ENCODE measurements at regions not wholly inside any gene's neighbourhood (a gene's known extent, or its start where the extent isn't known, plus 50 kb on each side); places are given as distances from the start of the nearest gene placed in this dataset.

DNA sequence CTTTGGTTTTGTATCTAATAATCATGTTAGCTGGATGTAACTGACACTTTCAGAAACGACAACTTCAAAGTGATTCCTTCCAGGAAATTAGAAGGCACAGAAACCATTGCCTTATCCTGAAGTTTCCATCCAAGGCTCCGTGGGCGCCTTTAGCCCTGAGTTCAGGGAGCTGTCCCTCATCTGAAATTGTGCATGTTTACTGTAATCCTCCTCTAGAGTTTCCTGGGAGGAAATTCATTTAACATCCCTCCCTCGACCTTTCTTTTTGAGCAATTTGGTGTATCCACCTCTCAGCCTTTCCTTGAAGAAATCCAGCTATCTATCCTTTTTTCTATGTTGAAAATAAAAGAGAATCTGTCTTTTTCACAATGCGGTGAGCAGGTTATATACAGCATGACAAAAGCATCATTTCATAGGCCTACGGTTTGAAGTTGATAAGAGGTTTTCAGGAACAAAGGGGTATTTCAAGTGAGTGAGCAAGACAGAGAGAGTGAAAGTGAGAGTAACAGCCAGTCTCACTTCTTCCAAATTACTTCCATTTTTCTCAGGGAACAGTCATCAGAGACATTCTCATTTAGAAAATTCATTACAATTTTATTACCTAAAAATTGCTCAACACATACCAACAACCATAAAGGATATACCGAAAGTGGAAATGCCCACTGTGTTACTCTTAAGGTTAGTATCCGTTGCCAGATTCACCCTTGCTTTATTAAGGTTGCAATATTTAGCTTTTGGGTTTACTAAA, 167.3 kb downstream of the MREG start:
- Histone ChIP-seq H3K4me3 (ENCODE audit: low read length) (no peak overlapping the region), H3K4me1 (ENCODE audit: control insufficient read depth in 2 of 2, insufficient read depth in 2 of 2, low read length in 2 of 2) (no peaks in the 10 kb centered on the region), H3K27me3 (ENCODE audit: control insufficient read depth in 2 of 2, insufficient read depth in 2 of 2, low read length in 2 of 2) (no peaks in the 10 kb centered on the region), H3K9me3 (ENCODE audit: control insufficient read depth in 2 of 3, low read length in 3 of 3) (no peaks in the 10 kb centered on the region), H3K27ac (ENCODE audit: low read depth, low read length) (no peak overlapping the region), H3K36me3 (ENCODE audit: control insufficient read depth in 2 of 3, insufficient read depth in 3 of 3, low read length in 3 of 3) (no peaks in the 10 kb centered on the region)
- POLR2A ChIA-PET, result no interaction called here
- Mint-ChIP-seq H3K9me3 (no peaks in the 10 kb centered on the region), H3K4me3 (no peak overlapping the region), H3K36me3 (no peaks in the 10 kb centered on the region), H3K4me1 (peaks cover 0 to 2% (median 0%) of the 10 kb centered on the region in 7 donors), H3K27ac (no peak overlapping the region), H3K27me3 (peaks cover 0 to 10% (median 4%) of the 10 kb centered on the region in 5 donors)
- ATAC-seq (peak; percentile 54), DNase-seq (no peak)
- intact Hi-C loops (cut with micrococcal nuclease), result no loop called here
- CTCF ChIA-PET, result interaction anchor here (0.6 kb wide), 1 partner anchor 27 kb away, joined by 5 read pairs; no protein-coding TSS in a partner anchor

DNA sequence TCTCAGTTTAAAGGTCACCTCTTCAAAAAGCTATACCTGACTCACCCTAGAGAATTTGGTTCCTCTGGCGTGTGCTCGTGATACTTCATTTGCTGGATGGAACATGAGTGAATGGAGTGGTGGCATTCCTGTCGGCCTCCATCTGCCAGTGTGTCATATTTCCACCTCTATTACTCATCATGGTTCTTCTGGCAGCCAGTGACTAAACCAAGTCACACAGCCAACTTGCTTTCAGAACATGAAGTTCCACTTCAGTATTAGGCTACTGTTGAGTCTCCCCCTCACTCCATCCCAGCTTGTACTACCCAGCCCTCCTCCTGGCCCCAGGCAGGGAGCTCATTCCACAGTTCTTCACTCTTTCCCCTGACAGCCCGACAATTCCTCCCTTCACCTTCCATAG, 169.8 kb downstream of the MREG start:
- peaks cover 0 to 2% (median 0%) of the 10 kb centered on the region in 7 donors for H3K4me1 Mint-ChIP-seq
- H3K9me3 ChIP-seq (ENCODE audit: control insufficient read depth in 2 of 3, low read length in 3 of 3), result no peaks in the 10 kb centered on the region
- H3K27ac Mint-ChIP-seq, result no peak overlapping the region
- H3K36me3 ChIP-seq (ENCODE audit: control insufficient read depth in 2 of 3, insufficient read depth in 3 of 3, low read length in 3 of 3), result no peaks in the 10 kb centered on the region
- H3K4me1 ChIP-seq (ENCODE audit: control insufficient read depth in 2 of 2, insufficient read depth in 2 of 2, low read length in 2 of 2), result no peaks in the 10 kb centered on the region
- CTCF ChIA-PET, result no interaction called here
- H3K36me3 Mint-ChIP-seq, result no peaks in the 10 kb centered on the region
- H3K27me3 Mint-ChIP-seq, result peaks cover 0 to 11% (median 4%) of the 10 kb centered on the region in 5 donors
- no peak overlapping the region for H3K4me3 ChIP-seq (ENCODE audit: low read length)
- no peaks in the 10 kb centered on the region for H3K9me3 Mint-ChIP-seq
- DNase-seq (no peak), ATAC-seq (no peak)
- H3K4me3 Mint-ChIP-seq, result no peak overlapping the region
- intact Hi-C loops (cut with micrococcal nuclease), result no loop called here
- H3K27ac ChIP-seq (ENCODE audit: low read depth, low read length), result no peak overlapping the region
- H3K27me3 ChIP-seq (ENCODE audit: control insufficient read depth in 2 of 2, insufficient read depth in 2 of 2, low read length in 2 of 2), result no peaks in the 10 kb centered on the region
- POLR2A ChIA-PET, result interaction anchor here (0.6 kb wide), 1 partner anchor 1114 kb away, joined by 3 read pairs; no protein-coding TSS in a partner anchor

DNA sequence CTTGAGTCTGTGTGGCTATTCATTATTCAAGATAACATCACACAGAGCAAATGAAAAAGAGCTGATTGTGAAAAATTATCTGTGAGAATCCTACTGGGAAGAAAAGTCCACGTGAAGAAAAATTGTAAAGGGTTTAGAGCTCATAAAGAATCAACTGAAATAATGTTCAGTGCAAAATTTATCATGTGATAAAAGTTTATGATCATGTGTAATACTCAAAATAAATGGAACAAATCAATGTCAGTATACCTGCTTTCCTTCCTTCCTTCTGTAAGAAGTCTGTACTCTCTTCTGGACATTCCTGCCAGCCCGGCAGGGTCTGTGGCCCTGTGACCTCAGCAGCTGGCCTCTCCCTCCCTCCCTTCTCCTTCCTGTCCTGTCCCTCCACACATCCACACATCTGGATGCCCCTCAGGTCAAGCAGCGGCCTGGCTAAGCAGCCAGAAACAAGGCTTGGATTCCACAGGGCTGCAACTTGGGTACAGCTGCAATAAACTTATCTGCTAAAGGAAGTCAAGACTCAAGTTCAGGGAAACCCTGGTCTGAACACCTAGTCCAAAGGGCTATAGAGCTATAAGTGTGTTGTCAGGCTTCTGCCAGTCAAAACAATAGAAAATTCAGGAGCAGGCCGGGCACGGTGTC, 172.1 kb downstream of the MREG start:
- H3K4me3 Mint-ChIP-seq, result no peak overlapping the region
- H3K4me1 ChIP-seq (ENCODE audit: control insufficient read depth in 2 of 2, insufficient read depth in 2 of 2, low read length in 2 of 2), result no peaks in the 10 kb centered on the region
- H3K27ac Mint-ChIP-seq, result no peak overlapping the region
- no peaks in the 10 kb centered on the region for H3K9me3 ChIP-seq (ENCODE audit: control insufficient read depth in 2 of 3, low read length in 3 of 3)
- H3K27ac ChIP-seq (ENCODE audit: low read depth, low read length), result no peak overlapping the region
- H3K36me3 ChIP-seq (ENCODE audit: control insufficient read depth in 2 of 3, insufficient read depth in 3 of 3, low read length in 3 of 3), result no peaks in the 10 kb centered on the region
- ChIA-PET POLR2A (no interaction called here), CTCF (interaction anchor here (0.7 to 0.9 kb wide), 2 partner anchors 11 to 23 kb away, joined by 3 read pairs; no protein-coding TSS in a partner anchor)
- H3K27me3 ChIP-seq (ENCODE audit: control insufficient read depth in 2 of 2, insufficient read depth in 2 of 2, low read length in 2 of 2), result no peaks in the 10 kb centered on the region
- no peaks in the 10 kb centered on the region for H3K9me3 Mint-ChIP-seq
- H3K36me3 Mint-ChIP-seq, result no peaks in the 10 kb centered on the region
- ATAC-seq, result no peak
- no peaks in the 10 kb centered on the region for H3K4me1 Mint-ChIP-seq
- DNase-seq, result no peak
- H3K4me3 ChIP-seq (ENCODE audit: low read length), result no peak overlapping the region
- peaks cover 0 to 7% (median 0%) of the 10 kb centered on the region in 5 donors for H3K27me3 Mint-ChIP-seq
- intact Hi-C loops (cut with micrococcal nuclease), result no loop called here

DNA sequence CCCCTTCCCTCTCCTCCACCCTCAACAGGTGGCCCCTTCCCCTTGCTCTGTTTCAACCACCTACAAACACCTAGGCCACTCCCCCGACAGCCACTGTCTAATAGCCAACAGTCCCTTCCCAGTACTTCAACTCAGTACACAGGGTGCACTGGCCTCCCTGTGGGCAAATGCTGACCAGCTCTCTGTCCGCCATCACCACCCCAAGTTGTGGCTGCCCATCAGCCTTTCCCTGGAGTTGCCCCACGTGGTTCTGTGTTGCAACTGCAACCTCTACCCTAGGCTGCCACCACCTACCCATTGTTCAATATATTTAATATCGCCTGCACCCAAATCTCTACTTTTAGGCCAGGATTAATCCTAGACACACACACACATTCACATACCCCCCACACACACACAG, 173.5 kb downstream of the MREG start:
- no peaks in the 10 kb centered on the region for H3K4me1 ChIP-seq (ENCODE audit: control insufficient read depth in 2 of 2, insufficient read depth in 2 of 2, low read length in 2 of 2)
- Mint-ChIP-seq H3K27me3 (peaks cover 0 to 7% (median 0%) of the 10 kb centered on the region in 5 donors), H3K4me1 (no peaks in the 10 kb centered on the region), H3K9me3 (no peaks in the 10 kb centered on the region), H3K4me3 (no peak overlapping the region), H3K36me3 (no peaks in the 10 kb centered on the region), H3K27ac (peak overlapping the region in 1 of 9 donors; percentile 24)
- H3K27ac ChIP-seq (ENCODE audit: low read depth, low read length), result no peak overlapping the region
- ChIA-PET CTCF (no interaction called here), POLR2A (no interaction called here)
- H3K4me3 ChIP-seq (ENCODE audit: low read length), result no peak overlapping the region
- H3K36me3 ChIP-seq (ENCODE audit: control insufficient read depth in 2 of 3, insufficient read depth in 3 of 3, low read length in 3 of 3), result no peaks in the 10 kb centered on the region
- intact Hi-C loops (cut with micrococcal nuclease), result no loop called here
- ATAC-seq, result no peak
- H3K27me3 ChIP-seq (ENCODE audit: control insufficient read depth in 2 of 2, insufficient read depth in 2 of 2, low read length in 2 of 2), result no peaks in the 10 kb centered on the region
- no peak for DNase-seq
- H3K9me3 ChIP-seq (ENCODE audit: control insufficient read depth in 2 of 3, low read length in 3 of 3), result no peaks in the 10 kb centered on the region

DNA sequence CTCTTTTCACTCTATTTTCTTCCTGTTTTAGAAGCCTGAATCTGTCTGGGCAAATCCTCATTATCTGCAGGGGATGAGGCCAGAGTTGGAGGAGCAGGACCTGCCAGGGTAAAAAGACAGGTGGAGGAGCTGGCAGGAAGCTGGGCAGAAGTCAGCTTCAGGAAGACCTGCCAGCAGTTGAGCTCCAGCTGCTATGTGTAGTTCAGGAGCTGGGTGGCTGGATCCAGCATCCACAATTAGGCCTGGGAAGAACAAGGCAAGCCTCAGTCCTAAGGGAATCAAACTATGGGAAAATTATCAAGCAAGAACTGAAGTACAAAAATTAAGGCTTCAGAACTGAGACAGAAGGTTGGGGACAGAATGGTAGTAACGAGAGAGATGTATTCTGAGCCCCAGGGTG, 174.0 kb downstream of the MREG start:
- H3K9me3 ChIP-seq (ENCODE audit: control insufficient read depth in 2 of 3, low read length in 3 of 3), result no peaks in the 10 kb centered on the region
- ChIA-PET CTCF (no interaction called here), POLR2A (no interaction called here)
- peaks cover 0 to 7% (median 0%) of the 10 kb centered on the region in 5 donors for H3K27me3 Mint-ChIP-seq
- no peaks in the 10 kb centered on the region for H3K9me3 Mint-ChIP-seq
- no peaks in the 10 kb centered on the region for H3K27me3 ChIP-seq (ENCODE audit: control insufficient read depth in 2 of 2, insufficient read depth in 2 of 2, low read length in 2 of 2)
- H3K4me1 Mint-ChIP-seq, result no peaks in the 10 kb centered on the region
- intact Hi-C loops (cut with micrococcal nuclease), result no loop called here
- H3K36me3 Mint-ChIP-seq, result no peaks in the 10 kb centered on the region
- H3K4me3 Mint-ChIP-seq, result no peak overlapping the region
- no peak overlapping the region for H3K4me3 ChIP-seq (ENCODE audit: low read length)
- no peak overlapping the region for H3K27ac ChIP-seq (ENCODE audit: low read depth, low read length)
- no peaks in the 10 kb centered on the region for H3K36me3 ChIP-seq (ENCODE audit: control insufficient read depth in 2 of 3, insufficient read depth in 3 of 3, low read length in 3 of 3)
- ATAC-seq (no peak), DNase-seq (no peak)
- H3K27ac Mint-ChIP-seq, result no peak overlapping the region
- no peaks in the 10 kb centered on the region for H3K4me1 ChIP-seq (ENCODE audit: control insufficient read depth in 2 of 2, insufficient read depth in 2 of 2, low read length in 2 of 2)

DNA sequence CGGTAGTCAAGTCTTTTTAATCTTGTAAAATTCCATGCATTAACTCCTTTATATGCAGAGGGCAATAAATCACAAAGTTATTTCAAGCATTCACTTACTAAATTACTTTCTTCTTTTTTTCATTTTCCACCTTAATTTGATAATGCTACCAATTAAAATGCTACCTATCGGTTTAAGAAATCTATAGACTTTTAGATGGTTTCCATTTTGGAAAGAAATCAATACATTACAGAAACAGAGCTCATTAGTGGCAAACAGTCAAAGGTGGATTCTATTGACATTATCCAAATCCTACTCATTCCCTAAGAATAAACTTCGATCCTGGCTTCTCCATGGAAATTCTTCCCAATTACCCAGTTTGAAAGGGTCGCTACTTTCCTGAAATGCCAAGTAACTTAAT, 176.5 kb downstream of the MREG start:
- H3K27ac ChIP-seq (ENCODE audit: low read depth, low read length), result no peak overlapping the region
- H3K4me3 ChIP-seq (ENCODE audit: low read length), result no peak overlapping the region
- no peak overlapping the region for H3K27ac Mint-ChIP-seq
- POLR2A ChIA-PET, result no interaction called here
- no peaks in the 10 kb centered on the region for H3K9me3 ChIP-seq (ENCODE audit: control insufficient read depth in 2 of 3, low read length in 3 of 3)
- intact Hi-C loops (cut with micrococcal nuclease), result no loop called here
- H3K27me3 ChIP-seq (ENCODE audit: control insufficient read depth in 2 of 2, insufficient read depth in 2 of 2, low read length in 2 of 2), result no peaks in the 10 kb centered on the region
- CTCF ChIA-PET, result no interaction called here
- peaks cover 0 to 7% (median 0%) of the 10 kb centered on the region in 5 donors for H3K27me3 Mint-ChIP-seq
- no peaks in the 10 kb centered on the region for H3K9me3 Mint-ChIP-seq
- no peaks in the 10 kb centered on the region for H3K4me1 ChIP-seq (ENCODE audit: control insufficient read depth in 2 of 2, insufficient read depth in 2 of 2, low read length in 2 of 2)
- no peaks in the 10 kb centered on the region for H3K36me3 ChIP-seq (ENCODE audit: control insufficient read depth in 2 of 3, insufficient read depth in 3 of 3, low read length in 3 of 3)
- DNase-seq (no peak), ATAC-seq (no peak)
- H3K4me3 Mint-ChIP-seq, result no peak overlapping the region
- H3K36me3 Mint-ChIP-seq, result no peaks in the 10 kb centered on the region
- H3K4me1 Mint-ChIP-seq, result no peaks in the 10 kb centered on the region

DNA sequence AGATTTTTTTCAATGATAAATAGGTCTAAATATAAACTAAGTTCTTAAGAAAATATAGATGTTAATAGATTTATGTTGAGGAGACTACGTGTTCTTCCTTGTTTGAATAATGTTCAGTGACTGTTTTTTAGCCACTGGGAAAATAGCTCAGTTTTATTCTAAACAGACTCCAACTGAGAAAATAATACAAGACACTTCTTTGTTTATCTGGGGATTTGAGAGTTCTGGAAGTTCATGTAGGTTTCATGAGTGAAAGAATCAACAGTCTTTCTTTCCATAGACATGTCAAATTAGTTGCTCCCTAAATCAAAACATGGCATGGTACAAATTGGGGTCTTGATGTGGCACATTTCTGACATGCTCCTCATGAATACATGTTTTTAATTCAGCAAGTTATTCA, 177.7 kb downstream of the MREG start:
- CTCF ChIA-PET, result interaction anchor here (1.4 kb wide), 1 partner anchor 13 kb away, joined by 4 read pairs; no protein-coding TSS in a partner anchor

More for the DNA sequence above, 177.7 kb downstream of the MREG start:
- no peaks in the 10 kb centered on the region for H3K36me3 Mint-ChIP-seq
- peaks cover 0 to 7% (median 5%) of the 10 kb centered on the region in 7 donors for H3K4me1 Mint-ChIP-seq
- ATAC-seq (no peak), DNase-seq (no peak)
- no peaks in the 10 kb centered on the region for H3K9me3 ChIP-seq (ENCODE audit: control insufficient read depth in 2 of 3, low read length in 3 of 3)
- no peak overlapping the region for H3K4me3 Mint-ChIP-seq
- no peaks in the 10 kb centered on the region for H3K4me1 ChIP-seq (ENCODE audit: control insufficient read depth in 2 of 2, insufficient read depth in 2 of 2, low read length in 2 of 2)
- H3K27me3 Mint-ChIP-seq, result peaks cover 0 to 7% (median 0%) of the 10 kb centered on the region in 5 donors
- H3K4me3 ChIP-seq (ENCODE audit: low read length), result no peak overlapping the region
- H3K27ac Mint-ChIP-seq, result no peak overlapping the region
- no peaks in the 10 kb centered on the region for H3K9me3 Mint-ChIP-seq
- H3K27ac ChIP-seq (ENCODE audit: low read depth, low read length), result no peak overlapping the region
- no peaks in the 10 kb centered on the region for H3K27me3 ChIP-seq (ENCODE audit: control insufficient read depth in 2 of 2, insufficient read depth in 2 of 2, low read length in 2 of 2)
- intact Hi-C loops (cut with micrococcal nuclease), result no loop called here
- H3K36me3 ChIP-seq (ENCODE audit: control insufficient read depth in 2 of 3, insufficient read depth in 3 of 3, low read length in 3 of 3), result no peaks in the 10 kb centered on the region
- POLR2A ChIA-PET, result no interaction called here

All from naive thymus-derived CD4-positive, alpha-beta T cell (primary cell).